ENCODE measurements at regions not wholly inside any gene's neighbourhood (a gene's known extent, or its start where the extent isn't known, plus 50 kb on each side); places are given as distances from the start of the nearest gene placed in this dataset.

DNA sequence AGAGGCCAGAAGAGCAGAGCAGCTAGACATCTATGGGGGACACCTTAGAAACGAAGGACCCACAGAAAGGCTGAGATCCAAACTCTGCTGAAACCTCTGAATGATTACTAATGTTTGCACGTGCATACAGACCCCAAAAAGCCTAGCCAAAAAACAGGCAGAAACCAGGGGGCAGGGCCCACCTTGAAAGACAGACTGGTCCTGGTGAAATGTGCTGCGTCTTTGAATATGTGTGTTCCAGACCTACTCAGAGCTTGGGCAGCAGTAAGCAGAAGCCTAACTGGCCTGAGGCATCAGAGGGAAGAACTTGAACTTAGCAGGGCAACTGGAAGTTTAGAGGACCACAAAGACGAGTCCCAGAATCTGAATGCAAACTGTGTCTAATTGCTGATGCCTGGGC, 251.8 kb downstream of the TEX36 start:
- DNase-seq (ENCODE audit: low read depth, low spot score) = no peak
- in situ Hi-C loops (cut with HindIII; ENCODE audit: low sequenced_read_pairs) = no loop called here
- TF ChIP-seq, protein P1, sequence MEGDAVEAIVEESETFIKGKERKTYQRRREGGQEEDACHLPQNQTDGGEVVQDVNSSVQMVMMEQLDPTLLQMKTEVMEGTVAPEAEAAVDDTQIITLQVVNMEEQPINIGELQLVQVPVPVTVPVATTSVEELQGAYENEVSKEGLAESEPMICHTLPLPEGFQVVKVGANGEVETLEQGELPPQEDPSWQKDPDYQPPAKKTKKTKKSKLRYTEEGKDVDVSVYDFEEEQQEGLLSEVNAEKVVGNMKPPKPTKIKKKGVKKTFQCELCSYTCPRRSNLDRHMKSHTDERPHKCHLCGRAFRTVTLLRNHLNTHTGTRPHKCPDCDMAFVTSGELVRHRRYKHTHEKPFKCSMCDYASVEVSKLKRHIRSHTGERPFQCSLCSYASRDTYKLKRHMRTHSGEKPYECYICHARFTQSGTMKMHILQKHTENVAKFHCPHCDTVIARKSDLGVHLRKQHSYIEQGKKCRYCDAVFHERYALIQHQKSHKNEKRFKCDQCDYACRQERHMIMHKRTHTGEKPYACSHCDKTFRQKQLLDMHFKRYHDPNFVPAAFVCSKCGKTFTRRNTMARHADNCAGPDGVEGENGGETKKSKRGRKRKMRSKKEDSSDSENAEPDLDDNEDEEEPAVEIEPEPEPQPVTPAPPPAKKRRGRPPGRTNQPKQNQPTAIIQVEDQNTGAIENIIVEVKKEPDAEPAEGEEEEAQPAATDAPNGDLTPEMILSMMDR (IDR thresholded peaks at IDR 0.05; ENCODE audit: low read depth, low read length) = no peak
- no peak overlapping the region for H3K4me3 ChIP-seq (ENCODE audit: low read depth, low read length)

DNA sequence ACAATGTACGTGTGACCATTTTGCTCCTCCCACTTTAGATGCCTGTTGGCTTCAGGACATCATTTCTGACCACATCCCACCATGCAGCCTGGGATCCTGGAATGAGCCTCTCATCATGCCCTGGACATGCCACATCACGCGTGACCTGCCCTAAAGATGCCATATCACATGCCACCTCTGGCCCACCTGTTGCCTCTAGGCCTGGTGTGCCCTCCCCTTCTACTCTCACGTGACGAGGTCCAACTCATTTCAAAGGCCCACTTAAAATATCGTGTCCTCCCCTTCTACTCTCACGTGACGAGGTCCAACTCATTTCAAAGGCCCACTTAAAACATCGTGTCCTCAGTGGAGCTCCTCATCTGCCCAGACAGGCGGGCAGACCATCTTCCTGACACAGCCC, 254.9 kb downstream of the TEX36 start:
- no peak for DNase-seq (ENCODE audit: low read depth, low spot score)
- H3K4me3 ChIP-seq (ENCODE audit: low read depth, low read length) = no peak overlapping the region
- in situ Hi-C loops (cut with HindIII; ENCODE audit: low sequenced_read_pairs) = no loop called here
- TF ChIP-seq, protein P1 (IDR thresholded peaks at IDR 0.05; ENCODE audit: low read depth, low read length) = no peak

- DNase-seq (ENCODE audit: low read depth, low spot score) = no peak
- TF ChIP-seq, protein P1 (IDR thresholded peaks at IDR 0.05; ENCODE audit: low read depth, low read length) = no peak
- in situ Hi-C loops (cut with HindIII; ENCODE audit: low sequenced_read_pairs) = no loop called here
- H3K4me3 ChIP-seq (ENCODE audit: low read depth, low read length) = no peak overlapping the region
These were observed 258.6 kb downstream of the TEX36 start for GRCh38 chr10:125424191-125424847.

DNA sequence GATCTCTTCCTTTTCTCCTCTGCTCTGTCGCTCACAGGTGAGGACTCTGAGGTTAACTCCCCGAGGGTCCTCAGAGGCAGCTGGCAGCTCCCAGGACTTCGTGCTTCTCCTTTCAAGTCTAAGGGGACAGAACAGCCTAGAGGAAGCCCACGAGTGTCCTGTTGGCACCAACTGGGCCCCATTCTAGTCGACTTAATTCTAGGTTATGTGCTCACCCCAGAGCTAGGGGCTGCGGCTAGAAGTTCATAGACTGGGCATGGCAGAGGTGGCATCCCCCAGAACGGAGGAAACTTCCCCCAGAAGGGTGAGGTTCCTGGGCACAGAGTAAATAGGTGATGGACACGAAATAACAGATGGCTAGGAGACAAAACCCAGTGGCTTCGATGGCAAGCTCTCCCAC, 259.4 kb downstream of the TEX36 start:
- no peak for DNase-seq (ENCODE audit: low read depth, low spot score)

DNA sequence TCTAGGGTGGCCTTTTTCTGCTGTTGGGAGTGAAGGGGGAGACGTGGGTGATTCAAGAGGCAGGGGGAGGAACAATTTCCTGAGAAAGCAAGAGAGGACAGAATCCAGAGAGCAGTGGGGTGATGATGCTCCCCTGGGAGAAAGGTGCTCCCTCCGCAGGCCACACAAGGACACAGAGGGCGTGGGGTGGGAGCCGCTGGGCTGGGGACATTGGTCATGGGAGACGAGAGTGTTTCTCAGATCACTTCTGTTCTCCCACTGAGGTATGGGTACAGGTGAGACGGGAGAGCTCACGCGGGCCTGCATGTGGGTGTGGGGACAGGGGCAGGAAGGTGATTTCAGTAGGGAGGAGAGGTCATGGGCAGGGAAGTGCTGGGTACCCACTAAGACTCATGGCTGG, 259.5 kb upstream of the CTBP2 start:
- DNase-seq (ENCODE audit: low read depth, low spot score) = no peak
- in situ Hi-C loops (cut with HindIII; ENCODE audit: low sequenced_read_pairs) = no loop called here
- TF ChIP-seq, protein P1 (IDR thresholded peaks at IDR 0.05; ENCODE audit: low read depth, low read length) = no peak
- no peak overlapping the region for H3K4me3 ChIP-seq (ENCODE audit: low read depth, low read length)

More for the DNA sequence above, 259.4 kb downstream of the TEX36 start:
- TF ChIP-seq, protein P1 (IDR thresholded peaks at IDR 0.05; ENCODE audit: low read depth, low read length) = no peak
- no peak overlapping the region for H3K4me3 ChIP-seq (ENCODE audit: low read depth, low read length)
- in situ Hi-C loops (cut with HindIII; ENCODE audit: low sequenced_read_pairs) = no loop called here

DNA sequence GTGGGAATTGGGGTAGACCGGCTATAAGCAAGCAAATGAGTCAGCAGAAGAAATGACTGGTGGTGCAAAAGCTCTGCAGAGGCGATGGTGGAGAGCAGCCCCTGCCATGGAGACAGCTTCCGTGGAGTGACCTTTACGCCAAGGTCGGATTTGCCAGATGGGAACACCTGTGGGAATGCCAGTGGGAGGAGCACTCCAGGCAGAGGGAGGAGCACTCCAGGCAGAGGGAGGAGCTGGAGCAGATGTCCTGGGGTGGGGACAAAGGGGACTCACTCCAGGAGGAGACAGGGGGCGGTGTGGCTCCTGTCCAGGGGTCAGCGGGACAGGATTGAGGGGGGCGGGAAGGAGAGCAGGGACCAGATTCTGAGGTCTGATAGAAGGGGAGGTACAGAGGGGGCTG, 258.8 kb upstream of the CTBP2 start:
- TF ChIP-seq, protein P1 (IDR thresholded peaks at IDR 0.05; ENCODE audit: low read depth, low read length) = no peak
- in situ Hi-C loops (cut with HindIII; ENCODE audit: low sequenced_read_pairs) = no loop called here
- H3K4me3 ChIP-seq (ENCODE audit: low read depth, low read length) = no peak overlapping the region
- no peak for DNase-seq (ENCODE audit: low read depth, low spot score)
